Glutamatergic neuron (in vitro differentiated cells): ENCODE measurements at regions not wholly inside any gene's neighbourhood (a gene's known extent, or its start where the extent isn't known, plus 50 kb on each side); places are given as distances from the start of the nearest gene placed in this dataset.
A peak's percentile ranks its signal among the peaks of the same experiment; 100 is the strongest.

Experiments
- DNase-seq: peaks from one replicate; pipeline ENCODE4 v3.0.0; 2022
- H3K27ac Mint-ChIP-seq: one replicate; pipeline ENCODE4 v1.8.0; 2020; ENCODE audit warnings: mild to moderate bottlenecking, mixed read lengths, inconsistent platforms; ENCODE audit not compliant: unreplicated experiment
- H3K27me3 Mint-ChIP-seq: one replicate; pipeline ENCODE4 v1.8.0; 2020; ENCODE audit warnings: mild to moderate bottlenecking, moderate library complexity, mixed read lengths, inconsistent platforms; ENCODE audit not compliant: unreplicated experiment
- H3K36me3 Mint-ChIP-seq: one replicate; pipeline ENCODE4 v1.8.0; 2020; ENCODE audit warnings: mild to moderate bottlenecking, mixed read lengths, inconsistent platforms; ENCODE audit not compliant: unreplicated experiment
- H3K4me1 Mint-ChIP-seq: one replicate; pipeline ENCODE4 v1.8.0; 2020; ENCODE audit warnings: mild to moderate bottlenecking, low read depth, mixed read lengths, inconsistent platforms; ENCODE audit not compliant: unreplicated experiment
- H3K4me3 Mint-ChIP-seq: one replicate; pipeline ENCODE4 v1.8.0; 2020; ENCODE audit warnings: mild to moderate bottlenecking, mixed read lengths, inconsistent platforms; ENCODE audit not compliant: unreplicated experiment
- H3K9me3 Mint-ChIP-seq: one replicate; pipeline ENCODE4 v1.8.0; 2020; ENCODE audit warnings: mild to moderate bottlenecking, moderate library complexity, mixed read lengths, inconsistent platforms; ENCODE audit not compliant: unreplicated experiment
- CTCF ChIP-seq: fragments of 200-600 bp; sonication (generic); IDR thresholded peaks from one replicate; pipeline ENCODE4 v1.5.0; 2021; ENCODE audit not compliant: partially characterized antibody, unreplicated experiment

GRCh38 chr18:51619283-51619682 is 421.8 kb upstream of the MEX3C start:
- no peak for DNase-seq
- H3K4me3 Mint-ChIP-seq: no peak overlapping the region
- no peak overlapping the region for H3K27ac Mint-ChIP-seq
- peaks cover 19% of the 10 kb centered on the region for H3K9me3 Mint-ChIP-seq
- H3K4me1 Mint-ChIP-seq: peaks cover 34% of the 10 kb centered on the region
- peaks cover 13% of the 10 kb centered on the region for H3K27me3 Mint-ChIP-seq
- no peaks in the 10 kb centered on the region for H3K36me3 Mint-ChIP-seq
- TF ChIP-seq CTCF: no peak

- Mint-ChIP-seq H3K27ac (peak overlapping the region; percentile 94), H3K4me3 (peak overlapping the region; percentile 82), H3K27me3 (peaks cover 11% of the 10 kb centered on the region), H3K9me3 (peaks cover 18% of the 10 kb centered on the region), H3K4me1 (peaks cover 50% of the 10 kb centered on the region), H3K36me3 (no peaks in the 10 kb centered on the region)
- peak; percentile 95 for TF ChIP-seq CTCF
- DNase-seq: peak; percentile 90
These were observed 423.8 kb upstream of the MEX3C start for GRCh38 chr18:51621113-51621863.

- peak overlapping the region; percentile 82 for H3K4me3 Mint-ChIP-seq
- H3K27ac Mint-ChIP-seq: peak overlapping the region; percentile 94
- no peak for DNase-seq
- peaks cover 11% of the 10 kb centered on the region for H3K27me3 Mint-ChIP-seq
- H3K36me3 Mint-ChIP-seq: no peaks in the 10 kb centered on the region
- peaks cover 52% of the 10 kb centered on the region for H3K4me1 Mint-ChIP-seq
- H3K9me3 Mint-ChIP-seq: peaks cover 18% of the 10 kb centered on the region
- no peak for TF ChIP-seq CTCF
These were observed 424.3 kb upstream of the MEX3C start for GRCh38 chr18:51621864-51622160.

- Mint-ChIP-seq H3K4me1 (peaks cover 52% of the 10 kb centered on the region), H3K9me3 (peaks cover 18% of the 10 kb centered on the region), H3K27ac (peak overlapping the region; percentile 94), H3K27me3 (peaks cover 11% of the 10 kb centered on the region), H3K4me3 (peak overlapping the region; percentile 82), H3K36me3 (no peaks in the 10 kb centered on the region)
- no peak for TF ChIP-seq CTCF
- peak; percentile 80 for DNase-seq
These were observed 425.2 kb upstream of the MEX3C start for GRCh38 chr18:51622702-51623101.

- peaks cover 11% of the 10 kb centered on the region for H3K27me3 Mint-ChIP-seq
- H3K27ac Mint-ChIP-seq: peak overlapping the region; percentile 94
- DNase-seq: no peak
- peaks cover 18% of the 10 kb centered on the region for H3K9me3 Mint-ChIP-seq
- H3K36me3 Mint-ChIP-seq: no peaks in the 10 kb centered on the region
- H3K4me3 Mint-ChIP-seq: peak overlapping the region; percentile 41
- peaks cover 52% of the 10 kb centered on the region for H3K4me1 Mint-ChIP-seq
- no peak for TF ChIP-seq CTCF
These were observed 426.2 kb upstream of the MEX3C start for GRCh38 chr18:51623653-51624052.
